Uterus (tissue), 3 donors: ENCODE measurements at regions not wholly inside any gene's neighbourhood (a gene's known extent, or its start where the extent isn't known, plus 50 kb on each side); places are given as distances from the start of the nearest gene placed in this dataset.

Source experiments
- DNase-seq, 2 donors: peaks; one replicate each; pipeline ENCODE4 v3.0.0-alpha.2; 2019 to 2020
- H3K27ac ChIP-seq, 2 donors: fragments of 200-600 bp; sonication (generic); 1 replicate in 1 of 2; 2 replicates in 1 of 2; pipeline ENCODE4 v1.5.1; 2016 to 2018
- H3K27me3 ChIP-seq, 2 donors: fragments of 200-600 bp; sonication (generic); one replicate each; pipeline ENCODE4 v1.5.1; 2018 to 2019; ENCODE audit warnings: control low read depth in 1 of 2
- H3K36me3 ChIP-seq, 2 donors: fragments of 200-600 bp; sonication (generic); one replicate each; pipeline ENCODE4 v1.5.1; 2019; ENCODE audit warnings: control low read depth in 1 of 2
- H3K4me1 ChIP-seq, 2 donors: fragments of 200-600 bp; sonication (generic); one replicate each; pipeline ENCODE4 v1.5.1; 2018 to 2019; ENCODE audit warnings: control low read depth in 1 of 2
- H3K4me3 ChIP-seq, 2 donors: fragments of 200-600 bp; sonication (generic); 1 replicate in 1 of 2; 2 replicates in 1 of 2; pipeline ENCODE4 v1.5.1; 2018 to 2019; ENCODE audit warnings: mild to moderate bottlenecking in 1 of 2
- H3K9me3 ChIP-seq, 2 donors: fragments of 200-600 bp; sonication (generic); one replicate each; pipeline ENCODE4 v1.5.1; 2019; ENCODE audit warnings: control low read depth in 1 of 2
- POLR2A ChIP-seq, 2 donors: fragments of 450-650 bp; IDR thresholded peaks; one replicate each; pipeline ENCODE4 v1.6.1; 2016; ENCODE audit warnings: antibody characterized with exemption in 2 of 2, mild to moderate bottlenecking in 1 of 2, moderate library complexity in 1 of 2
- intact Hi-C: fragments of 100-400 bp; cut with DNase I; formaldehyde crosslinking; loops from one replicate; pipeline ENCODE4 v1.15.1; 2023; ENCODE audit warnings: low total_unique reads
- TF ChIP-seq, protein P1 (sequence below), 4 experiments: fragments of 200-600 bp in 2 of 4; fragments of 450-650 bp in 2 of 4; sonication (generic) in 2 of 4; IDR thresholded peaks; one replicate each; pipeline ENCODE4 v1.5.1; 2016 to 2019; ENCODE audit warnings: antibody characterized with exemption in 4 of 4, mild to moderate bottlenecking in 2 of 4, moderate library complexity in 1 of 4
- donor health status: DM: yes; HTN: yes; CAD: no.

DNA sequence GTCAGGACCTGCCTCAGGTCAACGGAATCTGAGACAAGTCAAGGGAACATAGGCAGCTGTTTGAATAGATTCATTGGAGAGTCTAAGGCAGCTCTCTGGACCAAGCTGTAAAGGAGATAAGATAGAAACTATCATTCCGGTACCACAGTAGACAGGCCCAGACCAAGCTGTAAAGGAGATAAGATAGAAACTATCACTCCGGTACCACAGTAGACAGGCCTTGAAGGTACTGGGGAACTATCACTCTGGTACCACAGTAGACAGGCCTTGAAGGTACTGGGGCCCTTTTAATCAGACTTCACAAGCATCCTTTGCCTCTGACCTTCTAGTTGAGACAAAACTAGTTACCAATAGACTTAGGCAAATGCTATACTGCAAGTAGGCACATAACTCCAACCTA lies 346.1 kb downstream of the DCDC2C start:
- Histone ChIP-seq H3K4me3 (no peak overlapping the region), H3K36me3 (no peaks in the 10 kb centered on the region), H3K9me3 (no peaks in the 10 kb centered on the region), H3K27ac (no peak overlapping the region), H3K4me1 (no peaks in the 10 kb centered on the region), H3K27me3 (no peaks in the 10 kb centered on the region)
- DNase-seq: no peak
- no peak for TF ChIP-seq POLR2A (IDR thresholded peaks at IDR 0.05)
- TF ChIP-seq, protein P1, sequence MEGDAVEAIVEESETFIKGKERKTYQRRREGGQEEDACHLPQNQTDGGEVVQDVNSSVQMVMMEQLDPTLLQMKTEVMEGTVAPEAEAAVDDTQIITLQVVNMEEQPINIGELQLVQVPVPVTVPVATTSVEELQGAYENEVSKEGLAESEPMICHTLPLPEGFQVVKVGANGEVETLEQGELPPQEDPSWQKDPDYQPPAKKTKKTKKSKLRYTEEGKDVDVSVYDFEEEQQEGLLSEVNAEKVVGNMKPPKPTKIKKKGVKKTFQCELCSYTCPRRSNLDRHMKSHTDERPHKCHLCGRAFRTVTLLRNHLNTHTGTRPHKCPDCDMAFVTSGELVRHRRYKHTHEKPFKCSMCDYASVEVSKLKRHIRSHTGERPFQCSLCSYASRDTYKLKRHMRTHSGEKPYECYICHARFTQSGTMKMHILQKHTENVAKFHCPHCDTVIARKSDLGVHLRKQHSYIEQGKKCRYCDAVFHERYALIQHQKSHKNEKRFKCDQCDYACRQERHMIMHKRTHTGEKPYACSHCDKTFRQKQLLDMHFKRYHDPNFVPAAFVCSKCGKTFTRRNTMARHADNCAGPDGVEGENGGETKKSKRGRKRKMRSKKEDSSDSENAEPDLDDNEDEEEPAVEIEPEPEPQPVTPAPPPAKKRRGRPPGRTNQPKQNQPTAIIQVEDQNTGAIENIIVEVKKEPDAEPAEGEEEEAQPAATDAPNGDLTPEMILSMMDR (IDR thresholded peaks at IDR 0.05): no peak
- intact Hi-C loops: no loop called here

DNA sequence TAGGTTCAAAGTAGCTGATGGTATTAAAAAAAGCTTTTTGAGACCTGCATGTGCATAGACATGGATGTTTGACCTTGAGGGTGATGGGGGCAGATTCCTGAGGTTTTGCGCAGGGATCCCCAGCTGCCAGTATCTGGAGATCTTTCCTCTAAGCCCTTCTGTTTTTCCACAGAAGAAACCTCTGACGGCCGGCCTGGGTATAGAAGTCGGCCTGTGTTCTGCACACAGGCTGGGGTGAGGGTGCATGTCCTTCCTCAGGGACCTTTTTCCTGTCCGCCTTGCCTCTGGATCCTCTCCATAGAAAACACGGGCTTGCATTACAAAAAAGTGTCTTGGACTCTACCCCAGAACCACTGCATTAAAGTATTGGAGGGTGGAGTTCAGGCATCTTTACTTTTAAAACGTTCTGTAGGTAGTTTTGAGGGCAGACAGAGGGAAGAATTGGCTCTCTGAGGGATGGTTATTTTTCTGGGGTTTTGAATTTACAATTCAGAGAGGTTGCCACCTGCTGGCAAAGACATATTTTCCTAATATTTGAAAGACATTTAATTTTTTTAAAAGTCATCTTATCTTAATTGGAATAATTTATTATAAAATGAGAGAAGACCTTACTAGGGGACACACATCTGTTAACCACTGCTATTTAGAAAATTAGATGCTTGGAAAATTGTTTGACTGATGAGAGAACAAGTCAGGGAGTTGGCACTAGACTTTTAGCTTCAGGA lies 350.6 kb downstream of the DCDC2C start:
- no peaks in the 10 kb centered on the region for H3K4me1 ChIP-seq
- H3K27me3 ChIP-seq: no peaks in the 10 kb centered on the region
- no peaks in the 10 kb centered on the region for H3K9me3 ChIP-seq
- no peak overlapping the region for H3K4me3 ChIP-seq
- H3K36me3 ChIP-seq: no peaks in the 10 kb centered on the region
- intact Hi-C loops: no loop called here
- TF ChIP-seq POLR2A (IDR thresholded peaks at IDR 0.05): no peak
- TF ChIP-seq, protein P1 (IDR thresholded peaks at IDR 0.05): no peak
- H3K27ac ChIP-seq: no peak overlapping the region
- no peak for DNase-seq

DNA sequence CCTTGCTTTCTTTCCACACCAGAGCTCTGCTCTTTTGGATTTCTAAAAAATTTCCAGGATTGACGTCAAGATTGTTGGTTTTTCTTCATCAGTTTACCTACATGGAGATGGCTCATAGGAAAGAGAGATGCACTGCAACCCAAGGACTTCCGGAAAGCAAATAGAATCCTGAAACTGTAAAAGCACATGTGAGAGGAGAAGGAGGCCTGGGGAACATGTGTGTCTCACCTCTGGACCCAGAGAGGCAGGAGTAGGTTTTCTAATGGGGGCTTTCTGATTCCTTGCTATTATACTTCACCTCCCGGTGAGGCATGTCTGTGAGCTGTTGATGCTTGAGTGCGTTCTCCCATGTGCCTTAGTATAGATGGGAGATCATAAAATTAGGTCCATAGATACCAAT lies 362.8 kb downstream of the DCDC2C start:
- H3K27ac ChIP-seq: no peak overlapping the region
- no peak for TF ChIP-seq POLR2A (IDR thresholded peaks at IDR 0.05)
- TF ChIP-seq, protein P1 (IDR thresholded peaks at IDR 0.05): no peak
- DNase-seq: no peak
- H3K27me3 ChIP-seq: no peaks in the 10 kb centered on the region
- H3K36me3 ChIP-seq: no peaks in the 10 kb centered on the region
- no peaks in the 10 kb centered on the region for H3K9me3 ChIP-seq
- H3K4me3 ChIP-seq: no peak overlapping the region
- intact Hi-C loops: no loop called here
- no peaks in the 10 kb centered on the region for H3K4me1 ChIP-seq

DNA sequence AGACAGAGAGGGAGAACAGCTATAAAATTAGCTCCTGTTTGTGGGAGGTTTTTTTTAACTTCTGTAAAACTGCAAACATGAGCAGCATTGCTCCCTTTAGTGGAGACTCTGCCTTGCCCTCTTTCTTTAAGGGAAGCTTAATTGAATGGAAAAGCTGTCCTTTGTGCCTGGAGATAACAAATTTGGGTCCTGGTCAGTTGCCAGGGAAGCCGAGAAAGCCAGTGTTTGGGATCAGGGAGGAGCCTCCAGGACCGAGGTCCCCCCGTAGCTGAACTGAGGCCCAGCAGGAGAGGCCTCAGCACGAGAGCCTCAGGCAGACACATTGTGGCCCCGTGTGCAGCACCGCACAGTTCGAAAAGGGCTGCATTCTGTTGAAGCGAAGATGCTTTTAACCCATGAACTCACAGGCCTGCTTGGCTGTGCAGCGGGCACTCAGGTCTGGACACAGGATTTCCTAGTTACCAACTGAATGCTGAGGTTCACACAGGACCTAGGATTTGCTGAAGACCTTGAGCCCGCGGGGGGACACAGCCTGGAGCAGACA lies 369.7 kb downstream of the DCDC2C start:
- intact Hi-C loops: no loop called here
- Histone ChIP-seq H3K9me3 (no peaks in the 10 kb centered on the region), H3K4me1 (no peaks in the 10 kb centered on the region), H3K36me3 (no peaks in the 10 kb centered on the region), H3K27ac (no peak overlapping the region), H3K4me3 (no peak overlapping the region), H3K27me3 (no peaks in the 10 kb centered on the region)
- no peak for DNase-seq
- no peak for TF ChIP-seq POLR2A (IDR thresholded peaks at IDR 0.05)
- TF ChIP-seq, protein P1 (IDR thresholded peaks at IDR 0.05): no peak

DNA sequence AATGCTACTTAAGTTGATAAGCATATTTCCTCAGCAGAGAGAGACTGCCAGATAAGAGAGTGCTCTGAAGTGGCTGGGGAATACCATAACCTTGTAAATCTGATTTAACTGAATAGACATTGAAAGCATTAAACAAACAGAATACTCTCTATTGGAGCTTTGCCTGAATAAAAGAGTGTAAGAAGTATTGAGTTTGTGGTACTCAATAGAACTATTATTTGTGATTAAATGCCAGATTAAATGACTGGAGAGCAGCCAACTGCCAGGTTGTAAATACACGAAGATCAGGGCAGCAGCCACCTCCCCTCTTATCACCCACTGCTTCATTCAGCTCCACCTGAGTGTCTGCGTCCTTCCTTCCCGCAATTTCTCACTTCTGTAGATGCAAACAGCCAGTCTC lies 373.6 kb downstream of the DCDC2C start:
- no peak for DNase-seq
- no peak overlapping the region for H3K27ac ChIP-seq

More for the DNA sequence above, 373.6 kb downstream of the DCDC2C start:
- H3K36me3 ChIP-seq: no peaks in the 10 kb centered on the region
- intact Hi-C loops: no loop called here
- H3K27me3 ChIP-seq: no peaks in the 10 kb centered on the region
- TF ChIP-seq, protein P1 (IDR thresholded peaks at IDR 0.05): no peak
- TF ChIP-seq POLR2A (IDR thresholded peaks at IDR 0.05): no peak
- no peaks in the 10 kb centered on the region for H3K4me1 ChIP-seq
- H3K9me3 ChIP-seq: no peaks in the 10 kb centered on the region
- no peak overlapping the region for H3K4me3 ChIP-seq
